Stimulated activated CD4-positive, alpha-beta T cell treated with anti-CD3 and anti-CD28 coated beads, Interleukin-15, amount 100 ng/mL, for 24 hours (primary cell): ENCODE measurements at regions not wholly inside any gene's neighbourhood (a gene's known extent, or its start where the extent isn't known, plus 50 kb on each side); places are given as distances from the start of the nearest gene placed in this dataset.

ENCODE experiments used
- DNase-seq: peaks from one replicate; pipeline ENCODE4 v3.0.0-alpha.2; 2020

DNA sequence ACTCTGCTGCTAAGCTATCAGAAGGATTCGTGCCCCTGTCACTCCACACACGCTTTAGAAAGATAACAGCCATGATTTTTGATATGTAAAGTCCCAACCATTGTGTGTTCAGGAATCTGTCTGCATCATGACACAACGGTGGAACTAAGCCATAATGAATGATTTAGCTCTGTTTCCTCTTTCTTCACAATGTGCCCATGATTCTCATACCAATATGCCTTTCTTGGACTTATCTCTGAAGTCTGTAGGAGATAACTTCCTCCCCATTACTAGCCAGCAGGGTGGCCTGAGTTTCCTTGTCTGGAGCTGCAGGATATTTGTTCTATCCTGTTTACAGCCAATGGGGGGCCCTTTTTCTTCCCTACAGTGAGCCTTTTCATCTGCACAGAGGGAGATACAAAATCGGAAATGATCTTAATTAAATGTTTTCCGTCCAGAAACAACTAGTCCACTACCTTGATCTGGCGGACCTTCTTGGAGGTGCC lies 511.7 kb downstream of the USP25 start:
- DNase-seq, result no peak

- no peak for DNase-seq
Observed at GRCh38 chr21:16243396-16243795, 513.6 kb downstream of the USP25 start.

DNA sequence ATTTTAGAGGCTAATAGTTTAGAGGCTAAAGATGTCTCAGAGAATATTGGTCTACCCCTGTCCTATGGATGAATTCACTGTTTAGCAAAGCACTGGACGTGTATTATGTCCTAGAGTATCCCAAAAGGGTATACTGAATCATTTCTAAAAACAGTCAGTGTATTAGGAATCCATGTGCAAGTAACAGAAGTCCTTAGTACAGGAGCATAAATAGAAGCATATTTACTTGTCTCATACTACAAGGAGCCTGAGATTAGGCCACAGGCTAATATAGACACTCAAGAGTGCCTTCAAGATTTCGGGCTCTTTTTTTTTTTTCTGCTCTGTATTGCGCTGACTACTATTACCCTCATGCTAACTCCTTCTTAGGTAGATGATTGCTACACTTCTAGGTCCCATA lies 518.9 kb downstream of the USP25 start:
- DNase-seq, result no peak

GRCh38 chr21:16250273-16250672 lies 520.5 kb downstream of the USP25 start:
- DNase-seq, result no peak

GRCh38 chr21:16258844-16259611 lies 529.2 kb downstream of the USP25 start:
- no peak for DNase-seq

- DNase-seq, result no peak
Observed at GRCh38 chr21:16262091-16262490, 532.3 kb downstream of the USP25 start.

GRCh38 chr21:16264319-16264718 lies 534.5 kb downstream of the USP25 start:
- no peak for DNase-seq

- no peak for DNase-seq
Observed at GRCh38 chr21:16269476-16269875, 539.7 kb downstream of the USP25 start.

DNA sequence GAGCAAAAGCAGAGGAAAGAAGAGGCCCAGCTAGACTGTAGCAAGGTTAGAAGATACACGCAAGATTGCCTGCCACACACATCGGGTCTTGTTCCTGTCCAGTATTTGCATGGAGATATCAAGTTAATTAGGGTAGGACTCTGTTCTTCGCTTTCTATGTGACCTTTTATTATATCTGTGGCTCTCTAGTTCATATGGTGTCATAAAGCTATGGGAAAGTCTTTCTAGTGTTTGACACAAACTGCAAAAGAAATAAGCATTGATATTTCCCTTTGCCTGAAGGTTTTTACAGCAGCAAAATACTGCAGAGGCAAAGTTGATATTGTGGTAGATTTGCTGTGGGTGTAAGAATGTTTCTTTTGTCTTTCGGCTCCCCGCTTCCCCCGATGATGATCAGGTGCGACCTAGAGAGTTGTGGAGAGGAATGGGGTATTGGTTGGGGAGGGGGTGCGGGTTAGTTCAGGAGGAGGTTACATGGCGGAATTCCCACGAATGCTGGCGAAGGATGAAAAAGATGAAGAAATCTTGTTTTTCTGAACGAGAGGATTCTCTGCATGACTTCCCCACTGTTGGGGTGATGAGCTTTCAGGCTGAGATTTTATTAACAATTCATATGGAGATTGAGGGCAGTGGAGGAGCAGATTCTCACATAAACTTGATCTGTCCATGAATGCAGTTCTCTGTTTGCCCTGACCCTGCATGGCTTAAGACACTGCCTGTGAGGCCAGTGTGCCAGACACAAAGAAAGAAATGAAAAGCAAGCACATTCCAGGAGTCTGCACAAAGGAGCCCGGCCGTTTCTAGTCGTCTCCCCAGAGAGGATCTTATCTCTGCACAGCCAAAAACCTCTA lies 550.2 kb downstream of the USP25 start:
- no peak for DNase-seq

- DNase-seq, result no peak
Observed at GRCh38 chr21:16280686-16281091, 550.9 kb downstream of the USP25 start.

GRCh38 chr21:16283516-16283915 lies 553.7 kb downstream of the USP25 start:
- no peak for DNase-seq

- DNase-seq, result no peak
Observed at GRCh38 chr21:16285605-16286126, 555.9 kb downstream of the USP25 start.

- no peak for DNase-seq
Observed at GRCh38 chr21:16287046-16287445, 557.3 kb downstream of the USP25 start.

DNA sequence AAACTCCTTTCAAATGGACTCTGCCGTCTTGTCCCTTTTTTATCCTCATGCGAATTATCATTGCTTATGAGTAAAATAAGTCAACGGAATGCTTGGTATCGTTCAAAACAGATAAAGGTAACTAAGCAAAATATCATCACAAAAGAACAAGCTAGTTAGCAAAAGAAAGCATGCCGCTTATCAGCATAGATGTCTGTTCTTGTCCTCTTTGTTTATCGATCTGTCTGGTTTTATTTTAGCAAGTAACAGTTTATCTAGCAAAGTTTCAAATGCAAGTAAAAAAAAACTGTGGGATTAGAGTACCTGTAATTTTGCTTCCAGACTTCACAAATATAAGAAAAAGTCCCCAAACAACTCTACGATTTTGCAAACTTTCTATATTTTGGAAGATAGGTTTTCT lies 561.5 kb downstream of the USP25 start:
- no peak for DNase-seq

DNA sequence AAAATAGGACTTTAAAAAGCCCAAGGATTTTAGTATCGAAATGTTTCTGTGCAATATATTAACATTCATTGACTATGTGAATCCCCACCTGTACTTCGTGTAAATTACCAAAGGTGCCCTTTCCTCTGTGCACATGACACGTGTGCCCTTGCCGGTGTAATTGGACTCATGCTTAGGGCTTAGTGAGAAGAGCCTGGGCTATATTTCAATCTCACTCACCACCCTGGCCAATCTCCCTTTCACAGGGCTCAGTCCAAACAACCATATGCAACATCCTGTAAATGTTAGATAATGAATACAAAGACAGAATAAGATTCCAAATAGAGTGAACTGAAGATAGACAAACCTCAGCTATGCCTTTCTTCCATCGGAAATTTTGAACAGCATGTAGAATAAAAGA lies 564.3 kb downstream of the USP25 start:
- no peak for DNase-seq

GRCh38 chr21:16302851-16303282 lies 573.1 kb downstream of the USP25 start:
- no peak for DNase-seq

DNA sequence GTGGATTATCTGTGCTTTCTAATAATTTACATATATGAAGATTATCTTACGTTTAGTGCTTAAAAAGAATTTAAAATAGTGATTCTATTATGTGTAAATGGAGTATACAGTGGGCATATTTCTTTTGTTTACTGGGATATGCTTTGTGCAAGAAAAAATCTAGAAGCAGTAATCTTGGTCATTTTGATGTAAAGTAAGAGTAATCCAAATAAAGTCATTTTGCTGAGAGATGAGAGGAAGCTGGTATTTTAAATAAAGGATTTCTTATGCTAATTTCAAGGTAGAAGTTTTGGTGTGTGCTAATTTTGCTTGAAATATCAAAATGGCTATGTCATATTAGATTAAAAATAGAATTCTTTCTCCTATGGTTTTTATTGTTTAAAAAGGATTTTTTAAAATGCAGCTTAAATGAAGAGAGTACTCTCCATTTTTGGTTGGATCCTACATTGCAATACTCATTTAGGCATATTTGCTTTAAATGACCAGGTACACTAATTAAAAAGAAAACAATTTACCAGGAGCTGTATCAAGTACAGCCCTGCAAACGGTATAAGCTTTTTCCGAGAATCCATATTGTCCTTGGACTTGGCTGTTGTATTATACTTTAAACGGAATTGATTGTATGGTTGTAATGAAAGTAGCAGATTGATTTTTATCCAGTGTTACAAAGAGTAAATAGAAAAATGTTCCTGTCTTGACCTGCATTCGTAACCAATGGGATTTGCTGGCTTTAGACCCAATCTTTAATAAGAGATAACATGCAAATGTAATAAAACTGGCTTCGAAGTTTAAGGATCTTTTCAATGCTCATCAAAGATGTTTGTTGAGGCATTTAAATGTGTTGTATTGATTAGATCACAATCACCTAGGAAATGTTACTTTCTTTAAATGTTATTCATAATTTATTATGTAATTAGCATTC lies 574.7 kb downstream of the USP25 start:
- no peak for DNase-seq

DNA sequence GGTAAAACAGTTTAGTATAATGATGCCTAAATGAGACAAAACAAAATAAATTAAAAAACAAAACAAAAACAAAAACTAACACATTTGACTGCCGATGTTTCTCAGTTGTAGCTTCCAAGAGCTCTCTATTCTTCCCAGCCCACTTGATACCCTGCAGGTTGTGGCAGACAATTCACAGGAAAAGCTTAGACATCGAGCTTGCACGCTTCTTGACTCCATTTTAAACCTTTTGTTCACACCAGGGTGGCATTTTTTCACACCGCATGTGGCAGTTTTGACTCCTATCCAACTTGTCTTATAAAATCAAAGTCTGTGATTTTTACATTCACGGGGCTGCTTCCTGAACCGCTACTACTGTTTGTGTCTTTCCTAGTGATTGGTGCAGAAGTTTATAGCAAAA lies 575.9 kb downstream of the USP25 start:
- no peak for DNase-seq

DNA sequence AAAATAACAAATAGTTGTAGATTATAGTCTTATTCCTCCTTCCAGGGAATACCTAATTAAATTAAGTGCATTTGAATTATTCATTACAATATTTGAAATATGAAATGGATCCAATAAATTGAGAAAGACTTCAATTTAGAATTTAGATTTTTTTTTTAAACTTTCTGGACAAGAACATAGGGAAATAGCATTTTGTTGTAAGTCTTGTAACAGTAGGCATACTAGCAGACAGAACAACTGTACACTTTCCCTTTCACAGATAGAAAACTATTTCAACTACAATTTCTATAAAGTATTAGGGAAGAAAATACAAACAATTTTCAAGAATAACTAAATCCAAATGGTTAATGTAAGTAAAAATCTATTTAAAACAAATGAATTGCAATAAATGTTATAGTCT lies 577.5 kb downstream of the USP25 start:
- DNase-seq, result no peak

DNA sequence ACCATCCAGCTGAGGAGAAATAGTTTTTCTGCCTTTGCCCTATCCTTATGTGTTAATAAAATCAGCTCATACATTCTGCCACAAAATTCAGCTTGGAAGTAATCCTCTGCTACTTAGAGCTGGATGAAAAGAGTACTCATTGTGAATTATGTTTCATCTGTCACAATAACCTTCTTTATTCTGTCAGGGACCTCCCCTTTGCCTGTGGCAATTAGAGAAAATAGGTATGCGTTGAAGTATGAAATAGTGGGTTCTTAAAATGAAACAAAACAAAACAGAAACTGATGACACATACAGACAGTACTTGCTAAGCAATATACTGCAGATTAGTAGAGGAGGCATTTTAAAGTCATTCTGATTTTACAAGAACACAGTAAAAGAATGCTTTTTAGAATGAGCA lies 578.5 kb downstream of the USP25 start:
- DNase-seq, result no peak

GRCh38 chr21:16309250-16309971 lies 579.6 kb downstream of the USP25 start:
- DNase-seq, result no peak

GRCh38 chr21:16310176-16310575 lies 580.4 kb downstream of the USP25 start:
- DNase-seq, result no peak
